ENCODE measurements at regions not wholly inside any gene's neighbourhood (a gene's known extent, or its start where the extent isn't known, plus 50 kb on each side); places are given as distances from the start of the nearest gene placed in this dataset.
"Not testable (repeated sequence)": the region's sequence is repeated elsewhere in the genome, so short reads cannot be mapped to it uniquely, and the experiment has no call there.

DNA sequence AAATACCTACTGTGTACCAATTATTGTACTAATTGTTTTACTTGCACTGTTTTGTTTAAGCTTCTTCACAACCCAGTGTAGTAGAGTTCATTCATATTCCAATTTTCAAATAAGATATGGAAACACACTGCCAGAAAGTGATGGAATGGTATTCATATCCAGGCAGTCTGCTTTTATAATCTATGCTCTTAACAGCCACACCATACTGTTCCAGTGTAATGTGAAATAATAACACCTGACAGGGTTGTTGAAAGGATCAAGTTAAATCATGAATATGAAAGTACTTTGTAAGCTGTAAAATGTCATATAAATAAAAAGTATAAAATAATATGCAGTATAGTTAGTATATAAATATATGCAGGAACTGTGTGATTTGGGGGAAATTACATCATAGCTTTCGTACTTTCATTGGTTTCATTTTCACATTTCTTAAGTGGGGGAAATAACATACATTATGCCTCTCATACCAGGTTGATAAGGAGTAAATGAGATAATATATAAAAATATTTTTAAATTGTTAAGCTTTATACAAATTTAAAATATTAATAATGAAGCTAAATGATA lies 230.8 kb downstream of the TANC2 start:
- in situ Hi-C loops (cut with HindIII; ENCODE audit: low sequenced_read_pairs): no loop called here
- TF ChIP-seq, protein P1, sequence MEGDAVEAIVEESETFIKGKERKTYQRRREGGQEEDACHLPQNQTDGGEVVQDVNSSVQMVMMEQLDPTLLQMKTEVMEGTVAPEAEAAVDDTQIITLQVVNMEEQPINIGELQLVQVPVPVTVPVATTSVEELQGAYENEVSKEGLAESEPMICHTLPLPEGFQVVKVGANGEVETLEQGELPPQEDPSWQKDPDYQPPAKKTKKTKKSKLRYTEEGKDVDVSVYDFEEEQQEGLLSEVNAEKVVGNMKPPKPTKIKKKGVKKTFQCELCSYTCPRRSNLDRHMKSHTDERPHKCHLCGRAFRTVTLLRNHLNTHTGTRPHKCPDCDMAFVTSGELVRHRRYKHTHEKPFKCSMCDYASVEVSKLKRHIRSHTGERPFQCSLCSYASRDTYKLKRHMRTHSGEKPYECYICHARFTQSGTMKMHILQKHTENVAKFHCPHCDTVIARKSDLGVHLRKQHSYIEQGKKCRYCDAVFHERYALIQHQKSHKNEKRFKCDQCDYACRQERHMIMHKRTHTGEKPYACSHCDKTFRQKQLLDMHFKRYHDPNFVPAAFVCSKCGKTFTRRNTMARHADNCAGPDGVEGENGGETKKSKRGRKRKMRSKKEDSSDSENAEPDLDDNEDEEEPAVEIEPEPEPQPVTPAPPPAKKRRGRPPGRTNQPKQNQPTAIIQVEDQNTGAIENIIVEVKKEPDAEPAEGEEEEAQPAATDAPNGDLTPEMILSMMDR (IDR thresholded peaks at IDR 0.05; ENCODE audit: low read depth, low read length): no peak
- no peak overlapping the region for H3K4me3 ChIP-seq (ENCODE audit: low read depth, low read length)
- no peak for DNase-seq (ENCODE audit: low read depth, low spot score)

DNA sequence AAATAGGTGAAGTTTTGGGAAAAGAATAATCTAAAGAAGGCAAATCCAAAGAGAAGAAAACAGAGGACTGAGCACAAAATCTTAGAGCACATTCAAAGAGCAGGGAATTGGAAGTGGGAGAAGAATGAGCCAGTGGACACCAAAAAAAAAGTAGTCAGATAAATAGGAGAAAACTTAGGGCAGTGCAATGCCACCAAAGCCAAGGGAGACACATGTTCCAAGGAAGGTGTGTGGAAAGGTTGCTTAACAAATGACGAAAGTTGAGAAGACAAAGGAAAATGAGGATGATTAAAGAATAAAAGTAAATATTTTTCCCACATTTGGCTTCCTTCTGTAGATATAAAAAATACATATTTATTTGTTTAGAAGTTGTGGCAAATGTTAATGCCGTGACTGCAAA lies 237.6 kb downstream of the TANC2 start:
- in situ Hi-C loops (cut with HindIII; ENCODE audit: low sequenced_read_pairs): no loop called here

DNA sequence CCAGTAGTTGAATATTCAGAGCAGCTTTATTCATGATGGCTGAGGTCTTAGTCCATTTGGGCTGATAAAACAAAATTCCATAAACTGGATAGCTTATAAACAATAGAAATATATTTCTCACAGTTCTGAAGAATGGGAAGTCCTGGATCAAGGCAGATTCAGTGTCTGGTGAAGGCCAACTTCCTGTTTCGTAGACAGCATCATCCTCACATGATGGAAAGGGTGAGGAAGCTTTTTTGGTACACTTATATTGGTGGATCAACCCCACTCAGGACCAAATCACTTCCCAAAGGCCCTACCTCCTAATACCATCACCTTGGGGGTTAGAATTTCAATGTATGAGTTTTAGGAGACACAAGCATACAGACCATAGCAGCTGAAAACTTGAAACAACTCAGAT lies 224.2 kb downstream of the CYB561 start:
- H3K4me3 ChIP-seq (ENCODE audit: low read depth, low read length): no peak overlapping the region
- in situ Hi-C loops (cut with HindIII; ENCODE audit: low sequenced_read_pairs): no loop called here
- DNase-seq (ENCODE audit: low read depth, low spot score): no peak
- TF ChIP-seq, protein P1 (IDR thresholded peaks at IDR 0.05; ENCODE audit: low read depth, low read length): no peak

More for the DNA sequence above, 237.6 kb downstream of the TANC2 start:
- TF ChIP-seq, protein P1 (IDR thresholded peaks at IDR 0.05; ENCODE audit: low read depth, low read length): no peak
- DNase-seq (ENCODE audit: low read depth, low spot score): no peak
- no peak overlapping the region for H3K4me3 ChIP-seq (ENCODE audit: low read depth, low read length)

DNA sequence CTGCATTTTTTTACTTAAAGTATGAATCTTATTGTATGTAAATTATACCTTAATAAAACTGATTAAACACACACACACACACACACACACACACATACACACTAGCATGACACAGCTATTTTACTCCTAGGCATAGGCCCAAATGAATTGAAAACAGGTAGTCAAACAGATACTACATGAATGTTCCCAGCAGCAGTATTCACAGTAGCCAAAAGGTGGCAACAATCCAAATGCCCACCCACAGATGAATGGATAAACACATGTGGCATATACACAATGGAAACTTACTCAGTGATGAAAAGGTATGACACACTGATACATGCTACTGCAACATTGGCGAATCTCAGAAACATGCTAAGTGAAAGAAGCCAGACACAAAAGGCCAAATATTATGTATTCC lies 223.5 kb downstream of the CYB561 start:
- in situ Hi-C loops (cut with HindIII; ENCODE audit: low sequenced_read_pairs): no loop called here
- DNase-seq (ENCODE audit: low read depth, low spot score): no peak
- TF ChIP-seq, protein P1 (IDR thresholded peaks at IDR 0.05; ENCODE audit: low read depth, low read length): no peak
- no peak overlapping the region for H3K4me3 ChIP-seq (ENCODE audit: low read depth, low read length)

DNA sequence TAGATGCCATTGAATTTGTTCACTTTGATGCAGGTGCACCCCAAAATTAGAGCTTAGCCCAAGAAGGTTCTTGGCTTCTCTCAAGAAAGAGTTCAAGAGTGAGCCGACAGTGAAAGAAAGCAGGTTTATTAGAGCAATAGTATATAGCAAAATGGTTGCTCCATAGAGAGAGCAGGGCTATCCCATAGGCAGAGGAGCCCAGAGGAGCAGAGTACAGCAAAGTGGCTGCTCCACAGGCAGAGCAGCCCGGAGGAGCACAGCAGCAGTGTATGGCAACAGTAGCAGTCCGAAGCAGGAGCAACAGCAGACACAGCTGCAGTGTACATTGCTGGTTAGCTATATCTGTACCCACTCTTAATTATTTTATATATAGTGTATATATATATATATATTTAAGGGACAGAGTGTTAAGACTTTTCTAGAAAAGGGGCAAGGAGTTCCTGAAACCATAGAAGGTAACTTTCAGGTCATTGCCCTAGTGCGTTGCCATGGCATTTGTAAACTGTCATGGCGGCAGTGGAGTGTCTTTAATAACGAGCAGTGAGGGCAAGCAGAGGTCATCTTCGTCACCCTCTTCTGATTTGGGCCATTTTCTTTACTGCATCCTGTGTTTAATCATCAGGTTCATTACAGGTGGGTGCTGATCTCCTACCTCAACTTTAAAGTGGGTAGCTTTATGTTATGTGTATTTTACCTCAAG lies 222.7 kb downstream of the CYB561 start:
- TF ChIP-seq, protein P1 (IDR thresholded peaks at IDR 0.05; ENCODE audit: low read depth, low read length): no peak
- in situ Hi-C loops (cut with HindIII; ENCODE audit: low sequenced_read_pairs): no loop called here
- no peak overlapping the region for H3K4me3 ChIP-seq (ENCODE audit: low read depth, low read length)
- DNase-seq (ENCODE audit: low read depth, low spot score): no peak

DNA sequence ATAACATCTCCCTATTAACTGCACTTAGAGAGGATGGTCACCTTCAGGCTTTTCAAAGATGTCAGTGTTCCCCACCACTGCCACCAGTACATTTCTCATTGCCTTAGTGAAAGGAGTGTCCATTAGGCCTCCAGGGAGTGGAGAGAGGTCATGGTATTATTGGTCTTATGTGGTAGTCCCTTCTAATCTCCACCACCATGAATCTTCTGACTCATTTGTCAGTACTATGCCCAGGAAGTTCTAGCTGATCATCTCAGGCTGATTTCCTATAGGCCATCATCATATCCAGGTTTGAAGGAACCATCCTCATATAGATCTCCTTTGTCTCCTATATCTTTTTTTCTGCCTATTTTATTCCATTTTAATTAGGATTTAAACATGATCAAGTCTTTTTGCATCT lies 221.5 kb downstream of the CYB561 start:
- no peak overlapping the region for H3K4me3 ChIP-seq (ENCODE audit: low read depth, low read length)
- in situ Hi-C loops (cut with HindIII; ENCODE audit: low sequenced_read_pairs): no loop called here
- DNase-seq (ENCODE audit: low read depth, low spot score): no peak
- TF ChIP-seq, protein P1 (IDR thresholded peaks at IDR 0.05; ENCODE audit: low read depth, low read length): no peak

DNA sequence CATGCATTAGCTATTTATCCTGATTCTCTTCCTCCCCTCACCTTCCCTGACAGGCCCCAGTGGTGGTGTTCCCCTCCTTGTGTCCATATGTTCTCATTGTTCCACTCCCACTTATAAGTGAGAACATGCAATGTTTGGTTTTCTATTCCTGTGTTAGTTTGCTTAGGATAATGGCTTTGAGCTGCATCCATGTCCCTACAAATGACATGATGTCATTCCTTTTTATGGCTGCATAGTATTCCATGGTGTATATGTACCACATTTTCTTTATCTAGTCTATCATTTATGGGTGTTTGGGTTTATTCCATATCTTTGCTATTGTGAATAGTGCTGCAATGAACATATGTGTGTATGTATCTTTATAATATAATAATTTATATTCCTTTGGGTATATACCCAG lies 219.4 kb downstream of the CYB561 start:
- H3K4me3 ChIP-seq (ENCODE audit: low read depth, low read length); DNase-seq (ENCODE audit: low read depth, low spot score); in situ Hi-C loops (cut with HindIII; ENCODE audit: low sequenced_read_pairs): not testable (repeated sequence)

DNA sequence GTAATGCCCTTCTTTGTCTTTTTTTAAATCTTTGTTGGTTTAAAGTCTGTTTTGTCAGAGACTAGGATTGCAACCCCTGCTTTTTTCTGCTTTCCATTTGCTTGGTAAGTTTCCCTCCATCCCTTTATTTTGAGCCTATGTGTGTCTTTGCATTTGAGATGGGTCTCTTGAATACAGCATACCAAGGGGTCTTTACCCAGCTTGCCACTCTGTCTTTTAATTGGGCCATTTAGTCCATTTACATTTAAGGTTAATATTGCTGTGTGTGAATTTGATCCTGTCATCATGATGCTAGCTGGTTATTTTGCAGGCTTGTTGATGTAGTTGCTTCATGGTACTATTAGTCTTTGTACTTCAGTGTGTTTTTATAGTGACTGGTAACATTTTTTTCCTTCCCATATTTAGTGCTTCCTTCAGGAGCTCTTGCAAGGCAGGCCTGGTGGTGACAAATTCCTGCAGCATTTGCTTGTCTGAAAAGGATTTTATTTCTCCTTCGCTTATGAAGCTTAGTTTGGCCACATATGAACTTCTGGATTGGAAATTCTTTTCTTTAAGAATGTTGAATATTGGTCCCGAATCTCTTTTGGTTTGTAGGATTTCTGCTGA lies 215.0 kb downstream of the CYB561 start:
- DNase-seq (ENCODE audit: low read depth, low spot score); H3K4me3 ChIP-seq (ENCODE audit: low read depth, low read length); in situ Hi-C loops (cut with HindIII; ENCODE audit: low sequenced_read_pairs): not testable (repeated sequence)

All from astrocyte of the spinal cord (primary cell).